HCT116 (cell line): ENCODE measurements at regions not wholly inside any gene's neighbourhood (a gene's known extent, or its start where the extent isn't known, plus 50 kb on each side); places are given as distances from the start of the nearest gene placed in this dataset.

ENCODE experiments used
- ATAC-seq: fragments of 200-7000 bp; cut with Tn5 transposase; 2 replicates; pipeline ENCODE4 v1.9.1; 2020; ENCODE audit warnings: mild to moderate bottlenecking, moderate library complexity
- BruUV-seq: library from RNA; stranded (reverse); fragments of 400-500 nt; replicated peaks from 2 replicates; lab custom pipeline; 2021; lab: Mats Ljungman, UMichigan
- CTCF ChIA-PET: fragments of 300-600 bp; sonication (Branson Sonifier 250); formaldehyde crosslinking; loops from one replicate; lab custom pipeline; 2021; ENCODE audit warnings: antibody characterized with exemption; lab: Charles Lee
- POLR2A ChIA-PET: fragments of 300-600, 350-600 bp; sonication (Branson Sonifier 250); formaldehyde crosslinking; loops from one replicate; lab custom pipeline; 2021; ENCODE audit warnings: antibody characterized with exemption; lab: Charles Lee
- RAD21 ChIA-PET, 2 experiments: fragments of 300-600 bp; sonication (Branson Sonifier 250); formaldehyde crosslinking; loops; one replicate each; lab custom pipeline; 2023; ENCODE audit warnings: low total read pairs in 2 of 2; ENCODE audit not compliant: uncharacterized antibody in 2 of 2, unreplicated experiment in 2 of 2, low non-redundant PET in 1 of 2; lab: Charles Lee
- DNase-seq: peaks from one replicate; pipeline ENCODE4 v3.0.0-alpha.2; 2010; ENCODE audit warnings: low read depth, low spot score
- H2AFZ ChIP-seq: fragments of 200-600 bp; shearing (Covaris generic), sonication (generic); 2 replicates; pipeline ENCODE4 v1.6.1; 2017; ENCODE audit warnings: low read depth, mixed run types, mixed read lengths, antibody characterized with exemption, low read length; ENCODE audit not compliant: poor library complexity, severe bottlenecking
- H3K27ac ChIP-seq: 2 replicates; pipeline ENCODE4 v1.5.1; 2012; ENCODE audit warnings: low read depth, low read length
- H3K27me3 ChIP-seq: fragments of 200-600 bp; sonication (generic); 2 replicates; pipeline ENCODE4 v1.6.1; 2016; ENCODE audit warnings: mixed run types, low read length, mixed read lengths; ENCODE audit not compliant: insufficient read depth
- H3K36me3 ChIP-seq, 2 experiments: fragments of 200-500 bp in 1 of 2; fragments of 200-600 bp in 1 of 2; sonication (Bioruptor generic) in 1 of 2; sonication (generic) in 1 of 2; 2 replicates each; pipeline versions ENCODE4 v1.5.1 to v1.6.1; 2014 to 2016; ENCODE audit warnings: low read length in 2 of 2, inconsistent platforms in 1 of 2, mixed read lengths in 1 of 2, mixed run types in 1 of 2; ENCODE audit not compliant: insufficient read depth in 2 of 2, control insufficient read depth in 1 of 2
- H3K4me1 ChIP-seq, 2 experiments: fragments of 200-600 bp in 1 of 2; sonication (generic) in 1 of 2; 2 replicates each; pipeline versions ENCODE4 v1.5.1 to v1.6.1; 2012 to 2017; ENCODE audit warnings: low read length in 2 of 2, inconsistent platforms in 1 of 2, mild to moderate bottlenecking in 1 of 2, mixed read lengths in 1 of 2, mixed run types in 1 of 2, moderate library complexity in 1 of 2; ENCODE audit not compliant: insufficient read depth in 2 of 2, control insufficient read depth in 1 of 2
- H3K4me2 ChIP-seq: fragments of 200-600 bp; sonication (generic); 2 replicates; pipeline ENCODE4 v1.6.1; 2017; ENCODE audit warnings: mixed run types, low read length, mixed read lengths
- H3K4me3 ChIP-seq, 2 experiments: fragments of 200-600 bp in 1 of 2; sonication (generic) in 1 of 2; replicated peaks in 1 of 2; 2 replicates each; pipeline ENCODE4 v1.5.1; 2011 to 2016; ENCODE audit warnings: low read length in 2 of 2, control low read depth in 1 of 2, low read depth in 1 of 2, mild to moderate bottlenecking in 1 of 2, mixed read lengths in 1 of 2, mixed run types in 1 of 2
- H3K79me2 ChIP-seq: fragments of 200-600 bp; sonication (generic); 2 replicates; pipeline ENCODE4 v1.6.1; 2017; ENCODE audit warnings: mild to moderate bottlenecking, mixed run types, low read length, moderate library complexity, mixed read lengths; ENCODE audit not compliant: insufficient read depth
- H3K9ac ChIP-seq: fragments of 200-600 bp; sonication (generic); 2 replicates; pipeline ENCODE4 v1.6.1; 2016; ENCODE audit warnings: low read length, mixed read lengths
- H3K9me2 ChIP-seq: fragments of 200-600 bp; sonication (generic), shearing (Covaris generic); 2 replicates; pipeline ENCODE4 v1.6.1; 2017; ENCODE audit warnings: mixed run types, mild to moderate bottlenecking, moderate library complexity; ENCODE audit not compliant: insufficient read depth
- H3K9me3 ChIP-seq, 2 experiments: fragments of 200-500 bp in 1 of 2; fragments of 200-600 bp in 1 of 2; sonication (Bioruptor generic) in 1 of 2; sonication (generic) in 1 of 2; 2 replicates each; pipeline ENCODE4 v1.6.1; 2014 to 2017; ENCODE audit warnings: low read length in 2 of 2, mixed read lengths in 2 of 2, inconsistent platforms in 1 of 2, low read depth in 1 of 2, mild to moderate bottlenecking in 1 of 2, mixed run types in 1 of 2, moderate library complexity in 1 of 2; ENCODE audit not compliant: control insufficient read depth in 1 of 2, insufficient read depth in 1 of 2
- H4K20me1 ChIP-seq: fragments of 200-600 bp; sonication (generic), shearing (Covaris generic); 2 replicates; pipeline ENCODE4 v1.6.1; 2017; ENCODE audit warnings: mixed run types, mild to moderate bottlenecking, moderate library complexity; ENCODE audit not compliant: insufficient read depth
- CEBPB ChIP-seq: IDR thresholded peaks from 2 replicates; pipeline ENCODE4 v1.6.1; 2012; ENCODE audit warnings: low read depth
- ELF1 ChIP-seq: IDR thresholded peaks from 2 replicates; pipeline ENCODE4 v1.6.1; 2012; ENCODE audit warnings: low read depth, borderline replicate concordance
- FOSL1 ChIP-seq: IDR thresholded peaks from 2 replicates; pipeline ENCODE4 v1.6.1; 2012; ENCODE audit warnings: low read depth
- MAX ChIP-seq: IDR thresholded peaks from 2 replicates; pipeline ENCODE4 v1.6.1; 2012
- POLR2AphosphoS5 ChIP-seq: IDR thresholded peaks from 2 replicates; pipeline ENCODE4 v1.6.1; 2011; ENCODE audit warnings: mild to moderate bottlenecking, low read depth, low read length, moderate library complexity
- SRF ChIP-seq: IDR thresholded peaks from 2 replicates; pipeline ENCODE4 v1.6.1; 2012; ENCODE audit warnings: low read depth
- ZBTB33 ChIP-seq: IDR thresholded peaks from 2 replicates; pipeline ENCODE4 v1.6.1; 2011; ENCODE audit warnings: mild to moderate bottlenecking, low read length, moderate library complexity; ENCODE audit not compliant: insufficient replicate concordance; ENCODE audit errors: extremely low read depth
- ZNF274 ChIP-seq: fragments of 200-500 bp; sonication (Bioruptor generic); IDR thresholded peaks from 2 replicates; pipeline ENCODE4 v1.6.1; 2014; ENCODE audit warnings: mild to moderate bottlenecking, low read depth, low read length, inconsistent platforms
- intact Hi-C: fragments of 100-400 bp; cut with micrococcal nuclease; formaldehyde crosslinking; loops from 2 replicates; pipeline ENCODE4 v1.10.0; 2022
- TF ChIP-seq, protein P1 (sequence below): IDR thresholded peaks from 2 replicates; pipeline ENCODE4 v1.6.1; 2012
- TF ChIP-seq, protein P2 (sequence below), 3 experiments: fragments of 200-600 bp in 1 of 3; sonication (generic) in 1 of 3; IDR thresholded peaks in 2 of 3; conservative IDR thresholded peaks in 1 of 3; 2 replicates each; pipeline ENCODE4 v1.5.1; 2012 to 2017; ENCODE audit warnings: low read depth in 2 of 3, low read length in 2 of 3, antibody characterized with exemption in 1 of 3, borderline replicate concordance in 1 of 3, control low read depth in 1 of 3, mild to moderate bottlenecking in 1 of 3, mixed read lengths in 1 of 3, mixed run types in 1 of 3, moderate library complexity in 1 of 3; ENCODE audit not compliant: insufficient read depth in 1 of 3

GRCh38 chr2:102086150-102086872 is 56.2 kb upstream of the IL1R1 start:
- no peak overlapping the region for H2AFZ ChIP-seq
- CTCF ChIA-PET = interaction anchor here (1.3 kb wide), 2 partner anchors 66 to 154 kb away, joined by 3 to 4 read pairs; no protein-coding TSS in a partner anchor
- H3K27ac ChIP-seq = no peak overlapping the region
- no peak overlapping the region for H3K9ac ChIP-seq
- intact Hi-C loops = no loop called here
- no peaks in the 10 kb centered on the region for H3K9me2 ChIP-seq
- TF ChIP-seq FOSL1 (no peak), ZNF274 (no peak), POLR2AphosphoS5 (no peak), SRF (no peak), MAX (no peak), CEBPB (no peak), ZBTB33 (no peak), ELF1 (no peak)
- TF ChIP-seq, protein P1, sequence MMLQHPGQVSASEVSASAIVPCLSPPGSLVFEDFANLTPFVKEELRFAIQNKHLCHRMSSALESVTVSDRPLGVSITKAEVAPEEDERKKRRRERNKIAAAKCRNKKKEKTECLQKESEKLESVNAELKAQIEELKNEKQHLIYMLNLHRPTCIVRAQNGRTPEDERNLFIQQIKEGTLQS = no peak
- TF ChIP-seq, protein P2, sequence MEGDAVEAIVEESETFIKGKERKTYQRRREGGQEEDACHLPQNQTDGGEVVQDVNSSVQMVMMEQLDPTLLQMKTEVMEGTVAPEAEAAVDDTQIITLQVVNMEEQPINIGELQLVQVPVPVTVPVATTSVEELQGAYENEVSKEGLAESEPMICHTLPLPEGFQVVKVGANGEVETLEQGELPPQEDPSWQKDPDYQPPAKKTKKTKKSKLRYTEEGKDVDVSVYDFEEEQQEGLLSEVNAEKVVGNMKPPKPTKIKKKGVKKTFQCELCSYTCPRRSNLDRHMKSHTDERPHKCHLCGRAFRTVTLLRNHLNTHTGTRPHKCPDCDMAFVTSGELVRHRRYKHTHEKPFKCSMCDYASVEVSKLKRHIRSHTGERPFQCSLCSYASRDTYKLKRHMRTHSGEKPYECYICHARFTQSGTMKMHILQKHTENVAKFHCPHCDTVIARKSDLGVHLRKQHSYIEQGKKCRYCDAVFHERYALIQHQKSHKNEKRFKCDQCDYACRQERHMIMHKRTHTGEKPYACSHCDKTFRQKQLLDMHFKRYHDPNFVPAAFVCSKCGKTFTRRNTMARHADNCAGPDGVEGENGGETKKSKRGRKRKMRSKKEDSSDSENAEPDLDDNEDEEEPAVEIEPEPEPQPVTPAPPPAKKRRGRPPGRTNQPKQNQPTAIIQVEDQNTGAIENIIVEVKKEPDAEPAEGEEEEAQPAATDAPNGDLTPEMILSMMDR (IDR thresholded peaks at IDR 0.05 in 2 of 3, conservative IDR thresholded peaks at IDR 0.05 in 1 of 3; ENCODE audit: borderline replicate concordance in 1 of 3, insufficient read depth in 1 of 3, low read depth in 2 of 3, low read length in 2 of 3) = no peak
- BruUV-seq = no TSS peak
- H3K4me2 ChIP-seq = no peak overlapping the region
- H3K27me3 ChIP-seq = no peaks in the 10 kb centered on the region
- ATAC-seq = no peak
- no peaks in the 10 kb centered on the region for H3K36me3 ChIP-seq
- H3K79me2 ChIP-seq = no peaks in the 10 kb centered on the region
- RAD21 ChIA-PET = no interaction called here
- peaks cover 4 to 11% of the 10 kb centered on the region in 2 experiments; a peak in 3 of 4 replicates for H3K4me1 ChIP-seq
- H4K20me1 ChIP-seq = no peaks in the 10 kb centered on the region
- DNase-seq = no peak
- POLR2A ChIA-PET = no interaction called here
- H3K4me3 ChIP-seq = no peak overlapping the region
- no peaks in the 10 kb centered on the region for H3K9me3 ChIP-seq
